GM12874 (cell line): ENCODE measurements at regions not wholly inside any gene's neighbourhood (a gene's known extent, or its start where the extent isn't known, plus 50 kb on each side); places are given as distances from the start of the nearest gene placed in this dataset.

Source experiments
- TF ChIP-seq, protein P1 (sequence below): IDR thresholded peaks from 2 replicates; pipeline ENCODE4 v1.5.1; 2011; ENCODE audit warnings: low read depth, mild to moderate bottlenecking, control low read depth, low read length, moderate library complexity; ENCODE audit not compliant: insufficient read depth

DNA sequence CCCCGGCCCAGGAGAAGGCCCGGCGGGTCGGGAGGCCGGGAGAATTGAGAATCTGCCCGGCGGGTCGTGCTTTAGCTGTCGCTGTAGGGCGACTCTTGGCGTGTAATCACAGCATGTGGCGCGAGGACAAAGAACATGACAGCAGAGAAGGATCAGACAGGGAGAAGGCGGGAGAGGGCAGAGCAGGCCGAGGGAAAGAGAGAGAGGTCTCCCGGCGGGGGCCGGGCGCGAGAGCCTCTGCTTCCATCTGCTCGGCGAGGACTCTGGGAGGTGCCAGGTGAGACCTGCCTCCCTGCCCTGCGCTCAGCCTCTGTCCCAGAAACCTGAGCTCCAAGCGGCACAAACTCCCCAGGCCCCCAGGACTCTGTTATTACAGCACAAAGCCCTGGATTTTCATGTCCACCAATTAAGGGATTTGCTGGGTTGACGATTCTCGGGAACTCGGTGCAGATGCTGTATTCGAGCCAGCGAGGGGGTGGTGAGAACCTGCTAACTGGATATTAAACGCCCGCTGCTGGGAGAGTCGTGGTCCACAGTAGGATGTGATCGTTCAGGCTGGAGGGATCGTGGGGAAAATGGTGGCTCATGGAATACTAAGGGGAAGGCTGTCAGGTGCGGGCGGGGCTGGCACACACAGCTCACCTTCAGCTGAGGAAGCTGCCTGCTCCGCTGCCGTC lies 172.0 kb upstream of the CIBAR2 start:
- TF ChIP-seq, protein P1, sequence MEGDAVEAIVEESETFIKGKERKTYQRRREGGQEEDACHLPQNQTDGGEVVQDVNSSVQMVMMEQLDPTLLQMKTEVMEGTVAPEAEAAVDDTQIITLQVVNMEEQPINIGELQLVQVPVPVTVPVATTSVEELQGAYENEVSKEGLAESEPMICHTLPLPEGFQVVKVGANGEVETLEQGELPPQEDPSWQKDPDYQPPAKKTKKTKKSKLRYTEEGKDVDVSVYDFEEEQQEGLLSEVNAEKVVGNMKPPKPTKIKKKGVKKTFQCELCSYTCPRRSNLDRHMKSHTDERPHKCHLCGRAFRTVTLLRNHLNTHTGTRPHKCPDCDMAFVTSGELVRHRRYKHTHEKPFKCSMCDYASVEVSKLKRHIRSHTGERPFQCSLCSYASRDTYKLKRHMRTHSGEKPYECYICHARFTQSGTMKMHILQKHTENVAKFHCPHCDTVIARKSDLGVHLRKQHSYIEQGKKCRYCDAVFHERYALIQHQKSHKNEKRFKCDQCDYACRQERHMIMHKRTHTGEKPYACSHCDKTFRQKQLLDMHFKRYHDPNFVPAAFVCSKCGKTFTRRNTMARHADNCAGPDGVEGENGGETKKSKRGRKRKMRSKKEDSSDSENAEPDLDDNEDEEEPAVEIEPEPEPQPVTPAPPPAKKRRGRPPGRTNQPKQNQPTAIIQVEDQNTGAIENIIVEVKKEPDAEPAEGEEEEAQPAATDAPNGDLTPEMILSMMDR, result no peak

DNA sequence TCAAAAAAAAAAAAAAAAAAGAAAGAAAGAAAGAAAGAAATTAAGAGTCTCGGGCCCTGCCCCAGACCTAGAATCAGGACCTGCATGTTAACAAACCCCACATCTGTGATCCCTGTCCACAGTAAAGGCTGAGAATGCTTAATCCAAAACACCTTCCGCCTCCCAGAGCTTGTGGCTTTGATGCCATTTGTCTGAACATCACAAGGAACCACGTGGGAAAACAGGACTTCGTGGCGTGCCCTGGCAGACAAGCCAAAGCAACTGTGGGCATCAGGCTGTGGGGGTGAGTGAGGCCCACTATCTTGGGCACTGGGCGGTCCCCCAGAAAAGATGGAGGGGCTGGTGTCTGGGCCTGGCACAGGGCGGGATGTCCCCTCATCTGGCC lies 173.4 kb upstream of the CIBAR2 start:
- TF ChIP-seq, protein P1, result no peak

DNA sequence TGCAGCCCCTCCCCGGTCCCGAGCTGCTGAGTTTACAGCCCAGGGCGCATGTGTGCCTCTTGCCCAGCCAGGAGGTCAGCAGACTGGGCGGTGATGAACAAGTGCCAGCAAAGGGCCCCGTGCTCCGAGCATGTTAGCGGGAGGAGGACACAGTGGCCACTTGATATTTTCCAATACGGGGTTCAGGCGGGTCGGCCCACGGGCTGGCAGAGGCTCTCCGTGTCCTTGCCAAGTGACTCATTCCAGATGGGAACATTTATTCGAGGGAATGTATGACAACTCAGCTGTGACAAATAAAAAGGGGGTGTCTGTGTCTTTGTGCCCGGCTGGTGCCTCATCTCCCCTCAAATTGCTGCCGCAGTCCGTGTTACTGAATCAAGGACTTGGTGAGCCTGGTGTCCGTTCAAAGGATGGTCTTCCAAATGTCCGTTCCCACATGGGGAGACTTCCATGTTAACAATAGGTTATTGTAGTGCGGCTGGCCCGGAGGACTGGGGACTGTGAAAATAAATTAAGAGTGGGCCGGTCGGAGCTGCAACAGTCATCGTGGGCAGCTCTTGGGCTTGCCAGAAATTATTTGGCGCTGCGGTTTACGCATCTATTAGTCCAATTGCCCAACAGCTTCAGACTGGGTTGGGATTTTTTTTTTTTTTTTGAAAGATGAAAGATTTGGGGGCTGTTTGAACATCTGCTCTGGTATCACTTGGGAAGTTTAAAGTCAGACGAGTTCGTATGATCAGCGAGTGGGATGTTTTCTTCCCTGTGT lies 174.0 kb upstream of the CIBAR2 start:
- TF ChIP-seq, protein P1, result no peak

DNA sequence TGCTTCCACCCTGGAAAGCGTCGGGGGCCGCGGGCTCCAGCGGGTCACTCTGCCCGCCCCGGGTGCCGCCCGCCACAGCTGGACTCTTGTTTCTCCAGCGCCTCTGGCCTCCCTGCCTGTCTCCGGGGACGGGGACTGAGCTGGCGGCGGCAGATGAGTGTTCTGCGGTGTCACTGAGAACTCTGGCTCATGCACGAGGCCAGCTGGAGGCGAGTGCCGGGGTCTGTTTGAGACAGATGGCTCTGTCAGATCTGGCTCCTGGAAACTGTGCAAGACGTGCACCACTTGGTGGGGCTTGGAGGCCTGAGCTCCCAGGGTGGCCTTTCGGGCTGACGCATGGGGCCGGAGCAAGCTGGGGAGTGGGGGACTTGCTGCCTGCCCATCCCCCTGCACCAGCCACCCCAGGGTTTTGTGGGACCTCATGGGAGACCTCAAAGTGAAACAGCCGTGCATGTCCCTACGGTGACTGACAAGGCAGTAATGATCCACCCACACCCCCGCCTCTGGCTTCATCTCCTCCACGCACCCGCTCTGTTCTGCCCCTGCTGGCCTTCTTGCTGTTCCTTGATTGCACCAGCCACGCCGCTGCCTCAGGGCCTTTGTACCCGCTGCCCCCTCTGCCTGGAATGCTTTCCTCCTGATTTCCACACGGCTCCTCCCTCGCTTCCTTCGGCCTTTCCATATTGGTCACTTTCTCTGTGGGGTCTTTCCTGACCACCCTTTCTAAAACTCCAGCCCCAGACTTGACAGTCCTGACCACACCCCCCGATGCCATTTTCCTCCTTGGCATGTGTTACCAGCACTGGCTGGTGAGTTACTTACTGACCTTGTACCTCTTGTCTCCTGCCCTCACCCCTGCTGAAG lies 174.9 kb upstream of the CIBAR2 start:
- TF ChIP-seq, protein P1, result no peak

DNA sequence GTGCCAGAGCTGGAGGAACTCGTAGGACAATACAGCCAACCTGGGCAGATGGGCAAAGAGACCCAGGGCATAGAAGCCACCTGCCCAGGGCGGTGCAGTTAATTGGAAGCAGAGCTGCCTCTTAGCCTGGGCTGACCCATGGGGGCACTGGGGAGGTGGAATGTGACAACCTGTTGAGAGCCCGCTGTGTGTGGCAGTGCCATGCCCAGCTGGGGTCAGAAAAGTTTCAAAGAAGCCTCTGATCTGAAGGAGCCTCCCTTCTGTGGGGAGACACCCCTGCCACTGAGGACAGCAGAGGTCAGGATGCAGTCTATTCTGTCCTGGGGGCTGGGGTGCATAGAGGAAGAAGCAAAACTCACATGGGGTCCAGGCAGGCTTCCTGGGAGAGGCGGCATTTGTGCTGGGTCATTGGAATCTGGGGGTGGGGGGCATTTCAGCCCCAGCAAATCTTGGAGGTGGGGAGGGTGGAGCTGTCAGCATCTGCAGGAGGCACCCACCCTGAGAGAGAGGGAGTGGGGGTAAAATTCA lies 176.1 kb upstream of the CIBAR2 start:
- TF ChIP-seq, protein P1, result no peak

DNA sequence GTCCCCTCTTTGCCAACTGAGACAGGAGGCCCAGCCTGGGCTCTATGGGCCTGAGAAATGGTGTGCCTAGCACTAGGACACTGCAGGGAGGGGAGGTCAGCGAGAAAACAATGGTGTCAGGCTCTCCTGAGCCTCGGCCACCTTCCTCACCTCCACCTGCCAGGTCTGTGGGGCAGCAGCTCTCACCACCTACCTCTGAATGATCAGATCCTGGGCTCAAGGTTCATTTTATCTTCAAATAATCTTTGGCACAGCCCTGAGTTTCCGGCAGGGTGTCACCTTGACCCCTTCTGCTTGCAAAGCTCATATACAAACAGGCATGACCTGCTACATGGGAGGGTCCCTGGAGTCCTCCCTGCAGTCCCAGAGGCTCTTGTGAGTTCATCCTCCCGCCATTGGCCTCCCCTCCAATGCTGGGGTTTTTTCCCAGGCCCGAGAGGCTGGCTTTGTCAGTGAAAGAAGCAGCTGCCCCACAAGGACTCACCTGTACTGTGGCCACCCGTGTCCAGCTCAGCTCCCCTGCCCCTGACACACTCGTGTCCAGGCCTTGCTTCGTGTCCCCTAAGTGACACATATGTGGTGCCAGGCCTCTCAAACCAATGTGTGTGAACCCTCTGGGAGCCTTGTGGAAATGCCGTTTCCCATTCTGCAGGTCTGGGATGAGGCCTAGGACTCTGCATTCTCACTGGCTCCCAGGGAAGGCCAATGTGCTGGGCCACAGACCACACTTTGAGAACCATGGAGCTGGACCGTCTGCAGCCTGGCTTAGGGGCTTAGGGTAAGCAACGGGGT lies 176.8 kb upstream of the CIBAR2 start:
- TF ChIP-seq, protein P1, result no peak
